ENCODE measurements at regions not wholly inside any gene's neighbourhood (a gene's known extent, or its start where the extent isn't known, plus 50 kb on each side); places are given as distances from the start of the nearest gene placed in this dataset.

GRCh38 chr16:85330694-85331188 lies 218.5 kb upstream of the CIBAR2 start:
- no peak for TF ChIP-seq POLR2AphosphoS5 (IDR thresholded peaks at IDR 0.05)
- TF ChIP-seq EZH2 (IDR thresholded peaks at IDR 0.05; ENCODE audit: borderline replicate concordance, insufficient read depth, low read length, poor library complexity, severe bottlenecking): no peak
- TF ChIP-seq CTCF (IDR thresholded peaks at IDR 0.05; ENCODE audit: poor library complexity, severe bottlenecking): peak; percentile 70
- no peak for TF ChIP-seq EP300 (conservative IDR thresholded peaks at IDR 0.05; ENCODE audit: poor library complexity, severe bottlenecking)
- TF ChIP-seq MXI1 (conservative IDR thresholded peaks at IDR 0.05; ENCODE audit: poor library complexity, severe bottlenecking): peak; percentile 68
- peak; percentile 94 for TF ChIP-seq REST (IDR thresholded peaks at IDR 0.05; ENCODE audit: borderline replicate concordance)
- TF ChIP-seq TAF1 (IDR thresholded peaks at IDR 0.05; ENCODE audit: low read depth): no peak
- peak; percentile 68 for TF ChIP-seq RAD21 (conservative IDR thresholded peaks at IDR 0.05)
